HFF-Myc (cell line): ENCODE measurements at regions not wholly inside any gene's neighbourhood (a gene's known extent, or its start where the extent isn't known, plus 50 kb on each side); places are given as distances from the start of the nearest gene placed in this dataset.

Experiments used
- DNase-seq: peaks from one replicate; pipeline ENCODE4 v3.0.0-alpha.2; 2011; ENCODE audit warnings: low read depth; ENCODE audit errors: extremely low read depth
- H3K4me3 ChIP-seq: replicated peaks from 2 replicates; pipeline ENCODE4 v1.5.1; 2011; ENCODE audit warnings: low read depth, mild to moderate bottlenecking, control low read depth, low read length
- TF ChIP-seq, protein P1 (sequence below): IDR thresholded peaks from 2 replicates; pipeline ENCODE4 v1.5.1; 2012; ENCODE audit warnings: mild to moderate bottlenecking, low read depth, low read length, control low read depth; ENCODE audit errors: missing control alignments

DNA sequence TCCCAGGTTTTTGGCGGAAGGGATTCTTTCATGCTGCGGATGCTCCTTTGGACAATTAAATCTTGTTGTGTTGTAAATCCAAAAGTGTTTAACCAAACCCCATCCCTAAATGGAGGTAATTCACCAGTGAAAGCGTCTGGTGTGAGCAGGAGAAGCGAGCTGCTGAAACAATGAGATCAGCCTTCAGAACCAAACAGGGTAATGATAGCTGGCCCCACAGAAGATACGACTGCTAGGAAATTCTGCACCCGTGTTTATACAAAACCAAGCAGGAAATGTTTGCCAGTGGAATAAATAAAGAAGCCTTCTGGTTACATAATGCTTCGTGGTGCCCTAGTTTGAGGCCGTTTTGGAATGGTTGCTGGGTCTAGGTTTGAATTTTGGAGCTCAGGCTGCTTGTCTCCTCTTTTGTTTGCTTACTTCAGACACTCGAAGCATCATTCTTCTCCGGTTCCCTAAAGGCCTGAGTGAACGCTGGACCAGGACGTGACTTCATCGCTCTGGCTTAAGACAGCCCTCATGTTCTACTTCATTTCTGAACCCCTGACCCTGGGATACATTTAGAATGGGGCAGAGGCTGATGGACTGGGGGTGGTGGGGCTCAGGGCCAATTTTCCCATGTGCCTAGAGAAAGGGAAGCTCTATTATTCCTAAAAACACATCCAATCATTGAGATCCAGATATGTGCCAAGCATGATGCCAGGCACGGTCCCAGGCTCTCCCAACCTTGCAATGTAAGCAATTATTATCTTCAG, 61.6 kb upstream of the JAG1 start:
- no peak overlapping the region for H3K4me3 ChIP-seq
- no peak for DNase-seq
- TF ChIP-seq, protein P1, sequence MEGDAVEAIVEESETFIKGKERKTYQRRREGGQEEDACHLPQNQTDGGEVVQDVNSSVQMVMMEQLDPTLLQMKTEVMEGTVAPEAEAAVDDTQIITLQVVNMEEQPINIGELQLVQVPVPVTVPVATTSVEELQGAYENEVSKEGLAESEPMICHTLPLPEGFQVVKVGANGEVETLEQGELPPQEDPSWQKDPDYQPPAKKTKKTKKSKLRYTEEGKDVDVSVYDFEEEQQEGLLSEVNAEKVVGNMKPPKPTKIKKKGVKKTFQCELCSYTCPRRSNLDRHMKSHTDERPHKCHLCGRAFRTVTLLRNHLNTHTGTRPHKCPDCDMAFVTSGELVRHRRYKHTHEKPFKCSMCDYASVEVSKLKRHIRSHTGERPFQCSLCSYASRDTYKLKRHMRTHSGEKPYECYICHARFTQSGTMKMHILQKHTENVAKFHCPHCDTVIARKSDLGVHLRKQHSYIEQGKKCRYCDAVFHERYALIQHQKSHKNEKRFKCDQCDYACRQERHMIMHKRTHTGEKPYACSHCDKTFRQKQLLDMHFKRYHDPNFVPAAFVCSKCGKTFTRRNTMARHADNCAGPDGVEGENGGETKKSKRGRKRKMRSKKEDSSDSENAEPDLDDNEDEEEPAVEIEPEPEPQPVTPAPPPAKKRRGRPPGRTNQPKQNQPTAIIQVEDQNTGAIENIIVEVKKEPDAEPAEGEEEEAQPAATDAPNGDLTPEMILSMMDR = no peak

DNA sequence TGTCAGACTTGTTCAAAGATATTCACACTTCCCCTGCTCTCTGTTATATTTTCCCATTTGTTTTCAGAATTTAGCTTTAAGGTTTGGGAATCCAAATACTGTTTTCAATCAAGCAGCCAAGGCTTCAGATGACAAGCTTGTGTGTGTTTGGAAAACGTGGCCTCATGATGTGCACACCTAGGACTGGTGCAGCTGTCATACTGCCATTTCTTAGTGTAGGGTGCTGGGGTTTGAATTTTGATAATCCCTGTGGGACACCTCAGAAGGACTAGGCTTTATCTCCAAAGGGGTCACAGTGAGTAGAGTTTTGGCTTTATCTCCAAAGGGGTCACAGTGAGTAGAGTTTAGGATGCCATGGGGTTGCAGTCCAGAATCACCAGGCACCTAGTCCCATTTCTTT, 65.3 kb upstream of the JAG1 start:
- TF ChIP-seq, protein P1 = no peak
- no peak for DNase-seq
- no peak overlapping the region for H3K4me3 ChIP-seq

DNA sequence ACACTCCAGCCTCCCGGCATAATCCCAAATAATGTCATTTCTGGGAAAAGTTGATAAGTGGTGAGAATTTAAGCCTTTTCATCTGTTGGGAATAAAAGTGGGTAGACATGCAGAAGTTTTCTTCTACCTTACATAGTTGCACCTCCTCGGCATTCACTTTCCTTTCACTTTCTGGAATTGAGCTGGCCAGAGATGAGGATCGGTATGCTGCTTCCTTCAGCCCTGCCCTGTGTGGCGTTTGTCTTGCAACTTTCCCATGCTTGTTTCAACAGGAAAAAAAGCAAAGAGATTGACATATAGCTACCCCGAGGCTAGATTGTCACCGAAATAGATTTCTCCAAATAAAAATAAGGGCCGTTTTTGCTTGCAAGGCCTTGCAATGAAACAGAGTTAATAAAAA, 65.8 kb upstream of the JAG1 start:
- no peak for DNase-seq
- TF ChIP-seq, protein P1 = no peak
- no peak overlapping the region for H3K4me3 ChIP-seq

DNA sequence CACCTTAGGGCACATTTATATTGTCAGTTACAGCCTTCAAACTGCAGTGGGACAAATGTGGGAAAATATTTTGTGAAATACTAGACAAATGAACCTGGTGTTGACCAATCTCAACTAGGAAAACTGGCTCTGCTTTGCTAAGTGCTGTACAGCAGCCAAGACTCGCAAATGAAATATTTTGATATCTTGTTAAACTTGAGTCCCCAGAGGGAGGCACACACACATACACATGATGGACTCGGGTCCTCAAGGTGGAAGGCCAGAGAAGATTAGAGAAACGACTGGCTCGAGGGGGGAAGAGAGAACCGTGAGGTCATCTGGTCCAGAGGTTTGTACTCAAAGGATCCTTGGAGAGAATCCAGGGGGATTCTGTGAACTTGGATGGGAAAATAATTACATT, 67.3 kb upstream of the JAG1 start:
- DNase-seq = no peak
- TF ChIP-seq, protein P1 = no peak
- H3K4me3 ChIP-seq = no peak overlapping the region

DNA sequence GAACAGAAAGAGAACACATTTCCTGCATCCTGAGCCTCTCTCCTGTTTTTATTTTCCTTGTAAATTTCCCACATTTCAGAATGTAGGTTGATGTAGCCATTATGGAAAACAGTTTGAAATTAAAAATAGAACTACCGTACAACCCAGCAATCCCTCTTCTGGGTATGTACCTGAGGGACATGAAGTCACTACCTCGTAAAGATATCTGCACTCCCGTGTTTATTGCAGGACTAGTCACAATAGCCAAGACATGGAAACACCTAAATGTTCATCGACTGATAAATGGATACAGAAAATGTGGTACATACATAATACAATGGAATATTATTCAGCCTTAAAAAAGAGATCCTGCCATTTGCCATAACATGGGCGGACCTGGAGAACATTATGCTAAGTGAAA, 72.0 kb upstream of the JAG1 start:
- no peak overlapping the region for H3K4me3 ChIP-seq
- no peak for DNase-seq
- TF ChIP-seq, protein P1 = no peak

DNA sequence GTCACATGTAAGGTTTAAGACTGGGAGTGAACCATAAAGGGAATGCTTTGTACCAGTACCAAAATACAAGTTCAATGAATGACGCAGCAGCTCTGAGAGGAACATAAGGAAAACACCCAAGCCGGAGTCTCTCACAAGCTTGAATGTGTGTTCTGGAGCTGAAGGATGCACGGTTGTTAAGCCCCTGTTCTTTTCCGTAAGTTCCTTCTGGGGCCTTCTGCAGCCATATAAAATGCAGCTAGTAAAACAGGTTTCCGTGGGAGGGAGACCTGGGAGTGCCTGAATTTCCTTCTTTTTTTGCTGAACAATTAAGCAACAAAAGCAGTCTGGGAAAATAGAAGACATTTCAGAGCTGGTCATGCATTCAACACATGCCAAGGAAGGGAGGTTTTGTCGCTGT, 73.2 kb upstream of the JAG1 start:
- no peak overlapping the region for H3K4me3 ChIP-seq
- DNase-seq = no peak
- TF ChIP-seq, protein P1 = no peak

DNA sequence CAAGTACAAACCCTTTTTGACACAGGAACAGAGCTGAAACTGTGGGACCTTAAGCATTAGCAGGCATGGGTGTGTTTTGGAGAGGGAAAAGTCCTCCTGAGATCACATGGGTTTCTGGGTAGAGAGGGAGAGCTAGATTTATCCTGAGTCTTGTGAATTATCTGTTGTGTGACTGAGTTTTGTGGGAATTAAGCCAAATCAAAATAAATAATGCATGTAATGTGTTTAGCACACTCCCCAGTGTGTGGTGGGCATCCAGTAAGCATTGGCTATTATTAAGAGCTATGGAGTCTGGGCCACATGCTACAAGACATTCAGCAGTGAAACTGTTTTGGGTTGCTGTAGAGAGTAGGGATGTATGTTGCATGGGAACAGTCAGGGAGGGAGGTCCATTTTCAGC, 75.3 kb upstream of the JAG1 start:
- TF ChIP-seq, protein P1 = no peak
- no peak overlapping the region for H3K4me3 ChIP-seq
- no peak for DNase-seq
